ENCODE measurements at regions not wholly inside any gene's neighbourhood (a gene's known extent, or its start where the extent isn't known, plus 50 kb on each side); places are given as distances from the start of the nearest gene placed in this dataset.

DNA sequence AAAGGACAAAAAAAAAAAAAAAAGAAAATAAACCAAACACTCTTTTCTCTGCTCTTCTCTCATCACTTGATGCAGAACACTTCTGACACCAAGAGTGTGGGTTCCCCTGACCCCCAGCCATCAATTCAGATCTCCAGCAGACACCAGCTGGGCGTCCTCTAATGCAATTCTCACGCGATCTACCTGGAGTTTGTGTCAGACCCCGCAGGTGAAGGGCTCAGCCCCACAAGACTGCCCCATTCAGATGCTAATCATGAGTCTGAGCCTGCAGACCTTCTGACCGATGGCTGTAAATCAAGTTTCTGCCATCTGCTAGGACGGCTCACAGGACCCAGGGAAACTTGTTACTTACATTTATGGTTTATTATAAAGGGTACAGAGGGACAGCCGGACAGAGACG is 133.6 kb upstream of the C1orf174 start:
- FAIRE-seq: no peak
- no peak for DNase-seq (ENCODE audit: insufficient read length, low spot score)

DNA sequence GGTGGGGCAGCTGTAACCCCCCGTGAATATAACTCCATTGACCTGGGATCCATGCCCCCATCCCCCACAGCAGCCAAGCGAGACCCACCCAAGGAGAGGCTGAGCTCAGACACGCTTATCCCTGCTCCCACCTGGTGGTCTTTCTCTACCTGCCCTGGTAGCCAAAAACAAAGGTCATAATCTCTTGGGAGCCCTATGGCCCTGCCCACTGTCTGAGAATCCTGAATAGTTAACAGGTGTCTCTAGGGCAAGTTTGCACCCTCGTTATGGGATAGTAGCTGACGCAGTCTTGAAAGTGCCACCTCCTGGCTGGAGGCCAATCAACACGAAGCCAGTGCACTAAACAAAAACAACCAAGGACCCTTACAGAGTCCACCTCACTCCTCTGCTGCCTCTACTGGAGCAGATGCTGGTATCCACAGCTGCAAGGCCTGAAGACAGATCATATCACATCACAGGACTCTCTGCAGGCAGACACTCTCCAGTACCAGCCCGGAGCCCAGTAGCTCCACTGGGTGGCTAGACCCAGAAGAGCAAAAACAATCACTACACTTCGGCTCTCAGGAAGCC is 134.3 kb upstream of the C1orf174 start:
- no peak for FAIRE-seq
- no peak for DNase-seq (ENCODE audit: insufficient read length, low spot score)

DNA sequence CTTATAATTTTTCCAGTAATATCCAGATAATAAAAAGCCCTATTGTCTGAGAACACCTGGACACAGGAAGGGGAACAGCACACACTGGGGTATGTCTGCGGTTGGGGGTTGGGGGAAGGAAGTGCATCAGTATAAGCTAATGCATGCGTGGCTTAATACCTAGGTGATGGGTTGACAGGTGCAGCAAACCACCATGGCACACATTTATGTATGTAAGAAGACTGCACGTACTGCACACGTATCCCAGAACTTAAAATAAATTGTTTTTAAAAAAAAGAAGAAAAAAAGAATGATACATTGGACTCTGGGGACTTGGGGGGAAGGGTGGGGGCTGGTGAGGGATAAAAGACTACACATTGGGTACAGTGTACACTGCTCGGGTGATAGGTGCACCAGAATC is 144.9 kb upstream of the C1orf174 start:
- FAIRE-seq: no peak
- no peak for DNase-seq (ENCODE audit: insufficient read length, low spot score)

- no peak for FAIRE-seq
- no peak for DNase-seq (ENCODE audit: insufficient read length, low spot score)
These were observed 145.4 kb upstream of the C1orf174 start for GRCh38 chr1:4045397-4046010.

DNA sequence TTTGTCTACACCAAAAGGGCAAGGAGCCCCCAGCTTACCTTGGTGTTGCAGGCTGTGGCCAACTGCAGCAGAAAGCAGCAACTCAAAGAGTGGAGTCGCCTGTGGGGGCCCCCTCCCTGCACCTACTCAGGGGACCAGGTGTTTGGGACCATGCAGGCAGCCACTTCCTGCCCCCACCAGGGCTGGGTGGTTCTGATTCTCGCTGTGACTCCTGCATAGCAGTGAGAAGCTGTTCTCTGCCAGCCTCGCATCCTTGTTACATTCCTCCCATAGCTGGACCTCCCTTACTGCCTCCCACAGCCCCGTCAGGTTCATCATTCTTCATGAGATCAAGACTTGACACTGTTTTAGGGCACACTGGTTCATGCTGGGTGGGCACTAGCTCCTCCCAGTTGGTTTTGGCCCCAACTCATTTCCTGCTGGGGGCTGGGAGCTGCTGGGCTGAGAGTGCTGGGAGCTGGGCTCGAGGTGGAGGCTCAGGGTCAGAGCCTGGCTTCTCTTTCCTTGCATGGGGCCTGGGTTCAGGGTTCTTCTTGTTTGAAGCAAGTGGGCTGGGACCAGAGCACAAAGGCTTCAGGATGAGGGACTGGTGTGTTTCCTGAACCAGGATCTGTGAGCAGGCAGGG is 146.9 kb upstream of the C1orf174 start:
- no peak for DNase-seq (ENCODE audit: insufficient read length, low spot score)
- no peak for FAIRE-seq

GRCh38 chr1:4047666-4048065 is 147.6 kb upstream of the C1orf174 start:
- FAIRE-seq: no peak
- DNase-seq (ENCODE audit: insufficient read length, low spot score): no peak

GRCh38 chr1:4048076-4048475 is 148.0 kb upstream of the C1orf174 start:
- no peak for FAIRE-seq
- DNase-seq (ENCODE audit: insufficient read length, low spot score): no peak

DNA sequence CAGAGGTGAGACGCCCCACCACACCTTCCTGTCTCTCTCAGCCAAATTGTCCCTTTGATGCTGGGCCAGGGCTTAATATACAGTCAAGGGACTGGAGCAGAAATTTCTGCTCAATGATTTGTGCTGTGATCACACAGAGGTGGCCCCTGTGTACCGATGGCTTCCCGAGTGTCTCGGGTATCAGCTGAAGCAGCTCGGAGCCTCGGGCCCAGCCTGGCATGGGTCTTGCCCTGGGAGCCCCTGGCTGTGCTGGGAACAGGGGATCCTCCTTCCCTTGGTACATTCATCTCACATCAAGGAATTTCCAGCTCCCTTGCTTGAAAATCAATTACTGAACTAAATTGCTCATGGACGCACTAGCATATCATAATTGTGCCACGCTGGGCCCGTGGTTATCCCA is 148.8 kb upstream of the C1orf174 start:
- DNase-seq (ENCODE audit: insufficient read length, low spot score) (no peak), FAIRE-seq (no peak)

GRCh38 chr1:4050998-4051397 is 150.9 kb upstream of the C1orf174 start:
- FAIRE-seq (no peak), DNase-seq (ENCODE audit: insufficient read length, low spot score) (no peak)

- FAIRE-seq: no peak
- DNase-seq (ENCODE audit: insufficient read length, low spot score): no peak
These were observed 152.6 kb upstream of the C1orf174 start for GRCh38 chr1:4052657-4053056.

GRCh38 chr1:4053160-4053748 is 153.2 kb upstream of the C1orf174 start:
- DNase-seq (ENCODE audit: insufficient read length, low spot score) (no peak), FAIRE-seq (no peak)

- FAIRE-seq (no peak), DNase-seq (ENCODE audit: insufficient read length, low spot score) (no peak)
These were observed 153.7 kb upstream of the C1orf174 start for GRCh38 chr1:4053774-4054173.

DNA sequence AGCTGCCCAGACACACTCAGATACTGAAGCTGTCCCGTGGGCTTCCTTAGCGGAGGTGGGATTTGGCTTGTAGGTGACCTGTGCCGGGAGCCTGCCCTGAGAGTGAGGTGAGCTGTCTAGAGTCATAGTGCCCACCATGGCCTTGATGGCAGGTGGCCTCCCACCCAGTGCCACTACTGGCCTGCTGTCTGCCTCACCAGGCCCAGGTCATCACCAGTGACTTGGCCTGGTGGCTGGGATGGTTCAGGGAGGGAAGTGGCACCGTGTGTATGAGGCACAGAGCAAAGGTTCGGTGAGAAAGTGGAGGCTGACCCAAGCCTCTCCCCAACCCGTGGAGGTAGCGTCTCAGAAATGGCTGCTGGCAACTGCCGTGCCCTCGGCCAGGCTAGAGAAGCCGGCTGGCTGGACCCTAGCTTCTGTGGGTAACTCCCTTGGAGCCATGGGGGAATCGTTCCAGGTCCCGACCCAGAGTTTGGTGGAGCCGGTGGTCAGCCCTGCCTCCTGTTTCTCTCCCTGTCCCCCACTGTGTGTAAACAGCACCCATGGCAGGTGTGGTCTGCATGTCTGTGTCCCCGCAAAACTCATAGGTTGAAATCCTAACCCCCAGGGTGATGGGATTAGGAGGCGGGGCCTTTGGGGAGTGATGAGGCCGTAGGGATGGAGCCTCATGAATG is 155.4 kb upstream of the C1orf174 start:
- DNase-seq (ENCODE audit: insufficient read length, low spot score): no peak
- FAIRE-seq: no peak

GRCh38 chr1:4056422-4056821 is 156.3 kb upstream of the C1orf174 start:
- no peak for DNase-seq (ENCODE audit: insufficient read length, low spot score)

DNA sequence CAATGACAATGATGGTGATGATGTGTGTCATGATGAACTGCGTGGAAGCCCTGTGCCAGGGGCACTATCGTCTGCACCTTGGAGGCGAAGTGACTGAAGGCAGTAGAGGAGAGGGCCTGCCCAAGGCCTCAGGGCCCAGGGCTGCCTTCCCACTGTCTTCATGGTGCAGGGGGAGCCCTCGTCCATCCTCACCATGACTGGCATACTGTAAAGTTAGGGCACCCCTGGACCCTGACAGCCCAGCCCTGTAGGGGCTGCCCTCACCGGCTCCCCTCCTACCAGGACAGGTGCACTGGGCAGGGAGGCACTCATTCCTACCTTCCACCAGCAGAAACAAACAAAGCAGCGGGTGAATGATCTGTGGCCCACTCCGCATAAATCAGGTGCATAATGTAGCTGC is 156.9 kb upstream of the C1orf174 start:
- FAIRE-seq (no peak), DNase-seq (ENCODE audit: insufficient read length, low spot score) (no peak)

More at GRCh38 chr1:4056422-4056821, 156.3 kb upstream of the C1orf174 start:
- no peak for FAIRE-seq

DNA sequence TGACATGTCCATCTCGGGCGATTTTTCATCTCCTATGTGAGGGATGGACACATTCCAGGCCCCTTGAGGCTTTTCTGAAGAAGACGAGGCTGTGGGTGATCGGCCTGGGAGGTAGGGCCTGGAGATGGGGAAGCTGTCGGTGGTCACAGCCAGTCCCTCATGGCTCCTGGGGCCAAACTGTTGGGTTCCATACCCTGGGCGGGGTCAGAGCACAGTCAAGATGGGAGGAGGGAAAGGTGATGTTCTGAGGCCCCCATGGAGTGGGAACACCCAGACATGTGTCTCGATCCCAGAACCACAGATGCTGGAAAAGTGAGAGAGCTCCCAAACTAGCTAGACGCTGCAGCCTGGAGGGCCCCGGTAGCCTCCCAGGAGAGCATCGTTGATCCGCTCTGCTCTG is 157.5 kb upstream of the C1orf174 start:
- DNase-seq (ENCODE audit: insufficient read length, low spot score) (no peak), FAIRE-seq (no peak)

DNA sequence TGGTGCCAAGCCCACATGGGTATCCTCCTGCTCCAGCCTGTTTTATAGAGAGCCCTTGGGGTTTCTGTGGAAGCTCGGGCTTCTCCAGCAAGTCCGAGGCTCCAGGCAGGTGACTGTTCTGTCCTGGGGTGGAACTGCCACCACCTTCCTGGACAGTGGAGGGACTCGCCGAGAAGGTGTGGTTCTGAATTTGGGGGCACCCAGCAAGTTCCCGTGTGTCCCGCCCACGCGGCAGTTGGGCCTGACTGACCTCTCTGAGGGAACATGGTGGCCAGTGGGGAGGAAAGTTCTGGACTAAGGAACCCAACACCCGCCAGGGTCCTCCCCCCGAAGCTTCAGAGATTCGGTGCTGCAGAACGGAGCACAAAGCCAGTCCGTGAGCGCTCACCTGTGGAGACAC is 158.1 kb upstream of the C1orf174 start:
- FAIRE-seq (no peak), DNase-seq (ENCODE audit: insufficient read length, low spot score) (no peak)

GRCh38 chr1:4058706-4059105 is 158.6 kb upstream of the C1orf174 start:
- no peak for FAIRE-seq
- no peak for DNase-seq (ENCODE audit: insufficient read length, low spot score)

- no peak for FAIRE-seq
- DNase-seq (ENCODE audit: insufficient read length, low spot score): no peak
These were observed 159.2 kb upstream of the C1orf174 start for GRCh38 chr1:4059270-4059669.

GRCh38 chr1:4060850-4061249 is 160.8 kb upstream of the C1orf174 start:
- no peak for FAIRE-seq

GRCh38 chr1:4061521-4062031 is 161.5 kb upstream of the C1orf174 start:
- DNase-seq (ENCODE audit: insufficient read length, low spot score) (no peak), FAIRE-seq (no peak)

More at GRCh38 chr1:4060850-4061249, 160.8 kb upstream of the C1orf174 start:
- no peak for DNase-seq (ENCODE audit: insufficient read length, low spot score)

Measured in GM19239 (cell line).